Fibroblast of pulmonary artery (primary cell): ENCODE measurements at regions not wholly inside any gene's neighbourhood (a gene's known extent, or its start where the extent isn't known, plus 50 kb on each side); places are given as distances from the start of the nearest gene placed in this dataset.

Source experiments
- DNase-seq: peaks from one replicate; pipeline ENCODE4 v3.0.0-alpha.2; 2010; ENCODE audit warnings: low read depth
- H3K4me3 ChIP-seq: replicated peaks from 2 replicates; pipeline ENCODE4 v1.5.1; 2011; ENCODE audit warnings: low read depth, mild to moderate bottlenecking, control low read depth, low read length, moderate library complexity
- TF ChIP-seq, protein P1 (sequence below): IDR thresholded peaks from 2 replicates; pipeline ENCODE4 v1.5.1; 2011; ENCODE audit warnings: mild to moderate bottlenecking, control low read depth, low read length, inconsistent platforms; ENCODE audit errors: missing control alignments

DNA sequence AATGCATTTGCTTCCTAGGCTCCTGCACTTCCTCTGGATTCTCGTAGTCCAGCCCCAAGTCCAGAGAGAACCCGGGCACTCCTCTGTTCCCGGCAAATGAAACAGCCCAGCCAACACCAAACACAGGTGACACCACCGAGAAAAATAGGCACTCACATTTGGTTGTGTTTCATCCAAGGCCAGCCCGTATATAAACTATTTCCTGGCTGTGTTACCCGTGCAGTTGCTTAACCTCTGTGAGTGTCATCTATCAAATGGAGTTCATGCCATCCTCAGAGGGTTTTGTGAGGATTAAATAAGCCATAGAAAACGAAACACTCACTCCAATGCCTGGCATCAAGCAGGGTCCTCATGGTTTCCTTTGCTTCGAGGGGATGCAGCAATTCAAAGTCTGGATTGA lies 115.2 kb downstream of the BOD1 start:
- no peak for DNase-seq
- no peak overlapping the region for H3K4me3 ChIP-seq
- TF ChIP-seq, protein P1, sequence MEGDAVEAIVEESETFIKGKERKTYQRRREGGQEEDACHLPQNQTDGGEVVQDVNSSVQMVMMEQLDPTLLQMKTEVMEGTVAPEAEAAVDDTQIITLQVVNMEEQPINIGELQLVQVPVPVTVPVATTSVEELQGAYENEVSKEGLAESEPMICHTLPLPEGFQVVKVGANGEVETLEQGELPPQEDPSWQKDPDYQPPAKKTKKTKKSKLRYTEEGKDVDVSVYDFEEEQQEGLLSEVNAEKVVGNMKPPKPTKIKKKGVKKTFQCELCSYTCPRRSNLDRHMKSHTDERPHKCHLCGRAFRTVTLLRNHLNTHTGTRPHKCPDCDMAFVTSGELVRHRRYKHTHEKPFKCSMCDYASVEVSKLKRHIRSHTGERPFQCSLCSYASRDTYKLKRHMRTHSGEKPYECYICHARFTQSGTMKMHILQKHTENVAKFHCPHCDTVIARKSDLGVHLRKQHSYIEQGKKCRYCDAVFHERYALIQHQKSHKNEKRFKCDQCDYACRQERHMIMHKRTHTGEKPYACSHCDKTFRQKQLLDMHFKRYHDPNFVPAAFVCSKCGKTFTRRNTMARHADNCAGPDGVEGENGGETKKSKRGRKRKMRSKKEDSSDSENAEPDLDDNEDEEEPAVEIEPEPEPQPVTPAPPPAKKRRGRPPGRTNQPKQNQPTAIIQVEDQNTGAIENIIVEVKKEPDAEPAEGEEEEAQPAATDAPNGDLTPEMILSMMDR = no peak

DNA sequence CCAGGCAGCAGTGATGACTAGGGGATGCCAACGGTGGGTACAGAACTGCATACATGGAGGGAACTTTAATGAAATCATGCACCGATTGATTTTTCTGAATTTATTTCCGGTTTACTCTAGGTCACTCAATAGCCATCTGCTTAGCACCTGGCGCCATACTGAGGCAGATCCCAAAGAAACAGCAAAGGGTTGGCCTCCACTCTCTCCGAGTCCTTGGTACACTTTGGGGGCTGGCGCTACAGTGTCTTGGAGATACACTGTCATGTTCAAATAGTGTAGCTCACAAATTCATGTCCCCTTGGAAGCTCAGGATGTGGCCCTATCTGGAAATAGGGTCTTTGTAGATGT lies 116.3 kb downstream of the BOD1 start:
- no peak overlapping the region for H3K4me3 ChIP-seq
- TF ChIP-seq, protein P1 = no peak
- DNase-seq = no peak

DNA sequence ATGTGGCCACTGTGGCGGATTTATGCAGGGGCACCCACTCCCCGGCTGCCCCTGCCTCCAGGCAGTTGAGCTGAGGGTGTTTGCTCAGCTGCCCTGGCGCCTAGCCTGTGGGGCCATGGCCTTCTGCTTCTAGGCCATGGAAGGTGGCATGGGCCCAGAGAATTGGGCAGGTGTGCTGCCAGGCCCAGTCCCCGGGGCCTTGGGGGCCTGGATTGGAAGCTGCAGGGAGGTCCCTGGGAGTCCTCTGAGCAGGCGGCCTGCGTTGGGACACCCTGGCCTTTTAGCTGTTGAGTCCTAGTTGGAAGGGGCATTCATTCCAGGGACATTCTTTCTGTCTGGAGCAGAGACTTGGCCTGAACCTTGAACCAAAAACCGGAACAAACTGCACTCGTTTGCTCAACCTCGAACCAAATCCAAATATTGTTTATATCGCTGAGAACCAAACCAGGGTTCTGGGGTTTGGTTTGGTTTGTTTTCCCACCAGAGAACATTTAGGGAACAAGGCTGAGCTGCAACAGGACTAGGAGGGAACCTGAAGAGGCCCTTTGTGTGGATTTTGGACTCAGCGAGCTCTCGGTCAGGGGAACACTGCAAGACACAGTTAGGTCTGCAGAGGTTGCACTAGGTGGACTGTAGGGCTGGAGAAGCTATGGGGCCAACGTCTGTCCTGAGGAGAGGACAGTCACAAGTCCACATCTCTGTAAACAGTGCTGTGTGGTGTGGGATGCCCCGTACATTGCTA lies 116.8 kb downstream of the BOD1 start:
- no peak for DNase-seq
- TF ChIP-seq, protein P1 = no peak
- H3K4me3 ChIP-seq = no peak overlapping the region

DNA sequence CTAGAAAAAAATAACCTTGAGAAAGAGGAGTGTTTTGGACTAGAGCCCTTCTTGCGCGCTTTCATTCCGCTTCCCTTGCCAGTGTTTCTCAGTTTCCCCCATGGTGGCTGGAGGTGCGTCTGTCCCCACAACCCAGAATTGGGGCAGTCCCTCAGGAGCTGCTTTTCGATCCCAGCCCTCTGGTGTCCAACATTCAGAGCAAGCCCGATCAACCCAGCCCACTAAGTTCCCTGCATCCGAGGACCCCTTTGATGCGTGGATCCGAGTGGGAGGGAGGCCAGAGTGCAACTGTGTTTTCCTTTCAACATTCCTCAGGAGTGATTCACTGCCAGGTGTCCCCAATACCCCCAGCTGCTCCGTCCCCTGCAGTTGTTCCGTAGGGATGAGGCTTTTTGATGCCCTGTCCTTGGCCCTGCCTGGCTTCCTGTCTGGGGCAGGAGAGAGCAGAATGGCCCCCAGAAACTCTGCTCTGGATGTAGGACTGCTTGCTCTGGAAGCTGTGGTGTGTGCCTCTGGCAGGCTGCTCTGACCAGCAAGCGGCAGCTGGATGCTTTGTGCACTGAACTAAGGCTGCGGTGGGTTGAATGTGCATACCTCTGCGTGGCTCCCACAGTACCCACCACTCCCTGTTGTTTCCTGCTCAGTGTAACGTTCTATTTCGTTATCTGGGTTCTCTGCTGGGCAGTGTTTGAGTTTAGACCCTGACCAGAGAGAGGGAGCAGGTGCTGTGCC lies 117.5 kb downstream of the BOD1 start:
- TF ChIP-seq, protein P1 = no peak
- DNase-seq = peak; percentile 7
- H3K4me3 ChIP-seq = no peak overlapping the region

DNA sequence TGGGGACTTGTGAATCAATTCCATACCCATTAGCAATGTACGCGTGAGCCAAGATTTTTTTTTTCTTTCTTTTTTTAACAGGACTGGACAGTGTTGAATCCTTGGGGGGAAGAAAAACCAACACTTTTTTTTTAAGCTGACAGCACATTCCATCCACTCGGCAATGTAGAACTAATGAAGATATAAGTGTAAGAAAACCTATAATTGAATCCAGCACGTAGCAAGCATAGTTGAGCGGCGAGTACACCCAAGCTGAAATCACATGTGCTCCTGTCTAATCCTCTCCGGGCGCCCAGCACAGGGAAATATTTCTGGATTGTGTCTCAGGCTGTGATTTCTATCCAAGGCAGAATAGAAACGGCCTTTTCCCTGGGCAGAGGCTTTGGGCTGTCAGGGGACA lies 118.2 kb downstream of the BOD1 start:
- peak; percentile 35 for DNase-seq
- TF ChIP-seq, protein P1 = no peak
- no peak overlapping the region for H3K4me3 ChIP-seq

DNA sequence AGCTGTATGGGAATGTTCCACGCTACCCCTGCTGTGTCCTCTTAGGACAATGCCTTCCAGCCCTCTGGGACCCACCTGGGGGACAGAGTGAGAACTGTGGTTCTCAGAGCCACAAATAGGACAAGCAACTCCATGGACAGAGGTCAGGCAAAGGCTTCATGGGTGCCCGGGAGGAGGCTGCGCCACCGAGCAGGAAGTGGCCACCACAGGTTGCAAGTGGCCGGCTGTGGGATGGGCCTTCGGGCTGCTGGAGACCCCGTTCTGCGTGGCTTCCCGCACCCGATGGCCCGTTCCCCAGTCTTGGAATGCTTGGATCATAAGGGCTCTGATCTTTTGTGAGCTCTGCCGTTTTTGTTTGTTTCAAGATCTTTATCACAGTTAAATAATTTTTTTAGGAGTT lies 118.8 kb downstream of the BOD1 start:
- H3K4me3 ChIP-seq = no peak overlapping the region
- TF ChIP-seq, protein P1 = no peak
- DNase-seq = no peak

DNA sequence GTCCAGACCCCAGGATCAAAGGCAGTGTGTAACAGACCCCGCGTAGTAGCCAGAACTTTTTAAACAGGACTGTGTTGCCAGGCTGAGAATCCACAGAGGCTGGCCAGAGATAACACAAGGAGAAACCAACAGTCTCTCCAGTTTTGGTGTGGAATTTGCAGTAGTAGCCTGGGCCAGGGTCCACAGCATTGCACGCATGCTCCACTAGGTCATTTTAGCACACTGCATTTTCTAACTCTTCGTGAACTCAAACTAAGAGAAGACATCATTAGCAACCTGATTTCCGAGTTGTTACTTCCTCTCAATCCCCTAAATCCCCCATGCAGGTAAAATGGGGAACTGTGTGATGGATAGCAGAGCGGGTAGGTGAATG lies 119.6 kb downstream of the BOD1 start:
- TF ChIP-seq, protein P1 = no peak
- no peak for DNase-seq
- H3K4me3 ChIP-seq = no peak overlapping the region
